Breast epithelium (tissue), 3 donors: ENCODE measurements at regions not wholly inside any gene's neighbourhood (a gene's known extent, or its start where the extent isn't known, plus 50 kb on each side); places are given as distances from the start of the nearest gene placed in this dataset.

Experiments used
- POLR2A ChIP-seq: fragments of 450-650 bp; IDR thresholded peaks from one replicate; pipeline ENCODE4 v1.6.1; 2016; ENCODE audit warnings: antibody characterized with exemption, mild to moderate bottlenecking, moderate library complexity
- TF ChIP-seq, protein P1 (sequence below), 3 donors: fragments of 450-650 bp; IDR thresholded peaks; one replicate each; pipeline ENCODE4 v1.5.1; 2016 to 2017; ENCODE audit warnings: antibody characterized with exemption in 3 of 3, mild to moderate bottlenecking in 3 of 3, moderate library complexity in 3 of 3

DNA sequence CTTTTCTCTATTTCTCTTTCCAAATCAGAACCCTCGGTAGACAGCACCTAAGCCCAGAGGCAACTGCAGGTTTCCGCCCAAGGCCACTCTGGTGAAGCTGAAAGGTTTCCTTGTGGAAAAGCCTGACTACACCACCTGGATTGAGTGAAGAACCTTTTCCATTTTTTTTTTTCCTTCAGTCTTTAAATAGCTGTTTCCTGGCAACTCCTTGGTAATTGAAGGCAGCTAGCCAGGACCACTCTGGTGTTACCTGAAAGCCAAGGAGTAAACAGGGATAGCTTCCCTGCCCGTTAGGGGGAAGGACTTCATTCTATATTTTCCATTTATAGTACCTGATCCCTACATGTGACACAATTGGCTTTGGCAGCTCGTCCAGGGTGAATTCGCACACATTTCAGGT lies 1238.4 kb downstream of the GRIK2 start:
- TF ChIP-seq, protein P1, sequence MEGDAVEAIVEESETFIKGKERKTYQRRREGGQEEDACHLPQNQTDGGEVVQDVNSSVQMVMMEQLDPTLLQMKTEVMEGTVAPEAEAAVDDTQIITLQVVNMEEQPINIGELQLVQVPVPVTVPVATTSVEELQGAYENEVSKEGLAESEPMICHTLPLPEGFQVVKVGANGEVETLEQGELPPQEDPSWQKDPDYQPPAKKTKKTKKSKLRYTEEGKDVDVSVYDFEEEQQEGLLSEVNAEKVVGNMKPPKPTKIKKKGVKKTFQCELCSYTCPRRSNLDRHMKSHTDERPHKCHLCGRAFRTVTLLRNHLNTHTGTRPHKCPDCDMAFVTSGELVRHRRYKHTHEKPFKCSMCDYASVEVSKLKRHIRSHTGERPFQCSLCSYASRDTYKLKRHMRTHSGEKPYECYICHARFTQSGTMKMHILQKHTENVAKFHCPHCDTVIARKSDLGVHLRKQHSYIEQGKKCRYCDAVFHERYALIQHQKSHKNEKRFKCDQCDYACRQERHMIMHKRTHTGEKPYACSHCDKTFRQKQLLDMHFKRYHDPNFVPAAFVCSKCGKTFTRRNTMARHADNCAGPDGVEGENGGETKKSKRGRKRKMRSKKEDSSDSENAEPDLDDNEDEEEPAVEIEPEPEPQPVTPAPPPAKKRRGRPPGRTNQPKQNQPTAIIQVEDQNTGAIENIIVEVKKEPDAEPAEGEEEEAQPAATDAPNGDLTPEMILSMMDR (IDR thresholded peaks at IDR 0.05) = no peak
- no peak for TF ChIP-seq POLR2A
